Liver (tissue), 3 donors: ENCODE measurements at regions not wholly inside any gene's neighbourhood (a gene's known extent, or its start where the extent isn't known, plus 50 kb on each side); places are given as distances from the start of the nearest gene placed in this dataset.

Source experiments
- CTCF ChIP-seq: fragments of 150-350 bp; IDR thresholded peaks from 2 replicates; pipeline ENCODE4 v1.5.1; 2017; ENCODE audit warnings: improper control_type of control experiment, low read depth, low read length; ENCODE audit not compliant: missing input control
- GABPA ChIP-seq, 2 donors: IDR thresholded peaks in 1 of 2; conservative IDR thresholded peaks in 1 of 2; 2 replicates each; pipeline ENCODE4 v1.6.1; 2016; ENCODE audit warnings: antibody characterized with exemption in 2 of 2, mild to moderate bottlenecking in 1 of 2, moderate library complexity in 1 of 2
- MAX ChIP-seq: IDR thresholded peaks from 2 replicates; pipeline ENCODE4 v1.6.1; 2016; ENCODE audit warnings: antibody characterized with exemption
- RAD21 ChIP-seq, 2 donors: IDR thresholded peaks; 2 replicates each; pipeline ENCODE4 v1.6.1; 2016; ENCODE audit warnings: antibody characterized with exemption in 2 of 2, mild to moderate bottlenecking in 2 of 2
- REST ChIP-seq: IDR thresholded peaks from 2 replicates; pipeline ENCODE4 v1.6.1; 2016; ENCODE audit warnings: antibody characterized with exemption, mild to moderate bottlenecking
- TAF1 ChIP-seq: conservative IDR thresholded peaks from 2 replicates; pipeline ENCODE4 v1.6.1; 2016; ENCODE audit warnings: antibody characterized with exemption, mild to moderate bottlenecking
- YY1 ChIP-seq: IDR thresholded peaks from 2 replicates; pipeline ENCODE4 v1.6.1; 2016; ENCODE audit warnings: antibody characterized with exemption, mild to moderate bottlenecking
- donor health status: healthy.
- donor health status: healthy.

- no peak for TF ChIP-seq RAD21 (IDR thresholded peaks at IDR 0.05)
- no peak for TF ChIP-seq CTCF
- TF ChIP-seq REST, result no peak
- TF ChIP-seq YY1, result no peak
- no peak for TF ChIP-seq TAF1
- TF ChIP-seq GABPA (IDR thresholded peaks at IDR 0.05 in 1 of 2, conservative IDR thresholded peaks at IDR 0.05 in 1 of 2), result no peak
- TF ChIP-seq MAX, result no peak
Observed at GRCh38 chr15:97838606-97839210, 121.8 kb upstream of the ARRDC4 start.
